Suprapubic skin (tissue), 4 donors: ENCODE measurements at regions not wholly inside any gene's neighbourhood (a gene's known extent, or its start where the extent isn't known, plus 50 kb on each side); places are given as distances from the start of the nearest gene placed in this dataset.

Experiments
- CTCF ChIP-seq, 2 donors: fragments of 200-600 bp in 1 of 2; fragments of 450-650 bp in 1 of 2; sonication (generic) in 1 of 2; IDR thresholded peaks; one replicate each; pipeline ENCODE4 v1.5.1; 2016 to 2019; ENCODE audit warnings: antibody characterized with exemption in 2 of 2, mild to moderate bottlenecking in 1 of 2, moderate library complexity in 1 of 2
- EP300 ChIP-seq: sonication (generic); formaldehyde crosslinking; IDR thresholded peaks from one replicate; pipeline ENCODE4 v1.6.1; 2017; ENCODE audit warnings: antibody characterized with exemption
- POLR2A ChIP-seq, 2 donors: fragments of 450-650 bp; IDR thresholded peaks; one replicate each; pipeline ENCODE4 v1.6.1; 2017; ENCODE audit warnings: antibody characterized with exemption in 2 of 2, mild to moderate bottlenecking in 2 of 2, moderate library complexity in 2 of 2
- POLR2AphosphoS5 ChIP-seq, 3 donors: sonication (generic); formaldehyde crosslinking; IDR thresholded peaks; one replicate each; pipeline ENCODE4 v1.6.1; 2017; ENCODE audit warnings: antibody characterized with exemption in 3 of 3

DNA sequence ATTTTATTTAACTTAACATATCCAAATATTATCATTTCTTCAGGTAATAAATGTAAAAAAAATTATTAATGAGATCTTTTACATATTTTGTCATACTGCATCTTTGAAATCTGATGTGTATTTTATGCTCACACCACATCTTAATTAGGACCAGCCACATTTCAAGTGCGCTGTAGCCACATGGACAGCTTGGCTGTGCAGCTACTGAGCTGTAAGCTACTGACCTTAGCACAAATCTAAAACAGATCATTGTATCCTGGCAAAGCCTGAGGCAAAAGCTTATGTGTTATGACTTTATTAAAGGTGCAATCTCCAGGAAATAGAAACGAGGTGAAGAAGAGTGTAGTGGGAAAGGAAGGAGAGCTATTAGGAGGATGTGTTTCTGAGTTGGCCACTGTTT is 126.7 kb upstream of the UBE2E2 start:
- TF ChIP-seq CTCF (IDR thresholded peaks at IDR 0.05) (no peak), POLR2AphosphoS5 (IDR thresholded peaks at IDR 0.05) (no peak), EP300 (no peak), POLR2A (IDR thresholded peaks at IDR 0.05) (no peak)
